ENCODE measurements at regions not wholly inside any gene's neighbourhood (a gene's known extent, or its start where the extent isn't known, plus 50 kb on each side); places are given as distances from the start of the nearest gene placed in this dataset.
"Not testable (repeated sequence)": the region's sequence is repeated elsewhere in the genome, so short reads cannot be mapped to it uniquely, and the experiment has no call there.

- Histone ChIP-seq H3K27me3 (ENCODE audit: insufficient read depth, poor library complexity, severe bottlenecking) (no peaks in the 10 kb centered on the region), H3K27ac (ENCODE audit: poor library complexity, severe bottlenecking) (no peak overlapping the region), H3K4me1 (ENCODE audit: insufficient read depth, poor library complexity, severe bottlenecking) (peaks cover 4% of the 10 kb centered on the region), H3K36me3 (ENCODE audit: low read depth) (no peaks in the 10 kb centered on the region), H3K9me3 (ENCODE audit: severe bottlenecking) (no peaks in the 10 kb centered on the region), H3K4me3 (ENCODE audit: severe bottlenecking) (no peak overlapping the region)
- no peak for TF ChIP-seq CTCF (IDR thresholded peaks at IDR 0.05; ENCODE audit: poor library complexity, severe bottlenecking)
- ATAC-seq (ENCODE audit: low read depth) (peak; percentile 92), DNase-seq (ENCODE audit: low spot score) (no peak)
These were observed 327.7 kb downstream of the TMX3 start for GRCh38 chr18:68387246-68387645.

- H3K27me3 ChIP-seq (ENCODE audit: insufficient read depth, poor library complexity, severe bottlenecking); ATAC-seq (ENCODE audit: low read depth); H3K27ac ChIP-seq (ENCODE audit: poor library complexity, severe bottlenecking); H3K4me1 ChIP-seq (ENCODE audit: insufficient read depth, poor library complexity, severe bottlenecking); H3K4me3 ChIP-seq (ENCODE audit: severe bottlenecking); H3K9me3 ChIP-seq (ENCODE audit: severe bottlenecking); DNase-seq (ENCODE audit: low spot score); H3K36me3 ChIP-seq (ENCODE audit: low read depth): not testable (repeated sequence)
These were observed 330.9 kb downstream of the TMX3 start for GRCh38 chr18:68383979-68384378.

GRCh38 chr18:68376926-68377325 is 338.0 kb downstream of the TMX3 start:
- TF ChIP-seq CTCF (IDR thresholded peaks at IDR 0.05; ENCODE audit: poor library complexity, severe bottlenecking) = no peak
- H3K9me3 ChIP-seq (ENCODE audit: severe bottlenecking) = no peaks in the 10 kb centered on the region
- ATAC-seq (ENCODE audit: low read depth) = no peak
- H3K4me3 ChIP-seq (ENCODE audit: severe bottlenecking) = no peak overlapping the region
- no peak for DNase-seq (ENCODE audit: low spot score)
- no peaks in the 10 kb centered on the region for H3K27me3 ChIP-seq (ENCODE audit: insufficient read depth, poor library complexity, severe bottlenecking)
- H3K4me1 ChIP-seq (ENCODE audit: insufficient read depth, poor library complexity, severe bottlenecking) = no peaks in the 10 kb centered on the region
- H3K36me3 ChIP-seq (ENCODE audit: low read depth) = no peaks in the 10 kb centered on the region
- no peak overlapping the region for H3K27ac ChIP-seq (ENCODE audit: poor library complexity, severe bottlenecking)

- DNase-seq (ENCODE audit: low spot score) (no peak), ATAC-seq (ENCODE audit: low read depth) (no peak)
- Histone ChIP-seq H3K9me3 (ENCODE audit: severe bottlenecking) (no peaks in the 10 kb centered on the region), H3K4me3 (ENCODE audit: severe bottlenecking) (no peak overlapping the region), H3K36me3 (ENCODE audit: low read depth) (no peaks in the 10 kb centered on the region), H3K4me1 (ENCODE audit: insufficient read depth, poor library complexity, severe bottlenecking) (no peaks in the 10 kb centered on the region), H3K27me3 (ENCODE audit: insufficient read depth, poor library complexity, severe bottlenecking) (no peaks in the 10 kb centered on the region), H3K27ac (ENCODE audit: poor library complexity, severe bottlenecking) (no peak overlapping the region)
- TF ChIP-seq CTCF (IDR thresholded peaks at IDR 0.05; ENCODE audit: poor library complexity, severe bottlenecking) = no peak
These were observed 352.0 kb downstream of the TMX3 start for GRCh38 chr18:68362907-68363306.

- no peaks in the 10 kb centered on the region for H3K9me3 ChIP-seq (ENCODE audit: severe bottlenecking)
- TF ChIP-seq CTCF (IDR thresholded peaks at IDR 0.05; ENCODE audit: poor library complexity, severe bottlenecking) = no peak
- DNase-seq (ENCODE audit: low spot score) (no peak), ATAC-seq (ENCODE audit: low read depth) (no peak)
- H3K4me1 ChIP-seq (ENCODE audit: insufficient read depth, poor library complexity, severe bottlenecking) = no peaks in the 10 kb centered on the region
- H3K27me3 ChIP-seq (ENCODE audit: insufficient read depth, poor library complexity, severe bottlenecking) = no peaks in the 10 kb centered on the region
- H3K4me3 ChIP-seq (ENCODE audit: severe bottlenecking) = no peak overlapping the region
- H3K27ac ChIP-seq (ENCODE audit: poor library complexity, severe bottlenecking) = no peak overlapping the region
- no peaks in the 10 kb centered on the region for H3K36me3 ChIP-seq (ENCODE audit: low read depth)
These were observed 359.3 kb downstream of the TMX3 start for GRCh38 chr18:68355637-68356036.

All from RWPE2 (cell line).